HCT116 (cell line): ENCODE measurements at regions not wholly inside any gene's neighbourhood (a gene's known extent, or its start where the extent isn't known, plus 50 kb on each side); places are given as distances from the start of the nearest gene placed in this dataset.

Experiments used
- ATAC-seq: fragments of 200-7000 bp; cut with Tn5 transposase; 2 replicates; pipeline ENCODE4 v1.9.1; 2020; ENCODE audit warnings: mild to moderate bottlenecking, moderate library complexity
- BruUV-seq: library from RNA; stranded (reverse); fragments of 400-500 nt; replicated peaks from 2 replicates; lab custom pipeline; 2021; lab: Mats Ljungman, UMichigan
- CTCF ChIA-PET: fragments of 300-600 bp; sonication (Branson Sonifier 250); formaldehyde crosslinking; loops from one replicate; lab custom pipeline; 2021; ENCODE audit warnings: antibody characterized with exemption; lab: Charles Lee
- POLR2A ChIA-PET: fragments of 300-600, 350-600 bp; sonication (Branson Sonifier 250); formaldehyde crosslinking; loops from one replicate; lab custom pipeline; 2021; ENCODE audit warnings: antibody characterized with exemption; lab: Charles Lee
- RAD21 ChIA-PET, 2 experiments: fragments of 300-600 bp; sonication (Branson Sonifier 250); formaldehyde crosslinking; loops; one replicate each; lab custom pipeline; 2023; ENCODE audit warnings: low total read pairs in 2 of 2; ENCODE audit not compliant: uncharacterized antibody in 2 of 2, unreplicated experiment in 2 of 2, low non-redundant PET in 1 of 2; lab: Charles Lee
- DNase-seq: peaks from one replicate; pipeline ENCODE4 v3.0.0-alpha.2; 2010; ENCODE audit warnings: low read depth, low spot score
- H2AFZ ChIP-seq: fragments of 200-600 bp; shearing (Covaris generic), sonication (generic); 2 replicates; pipeline ENCODE4 v1.6.1; 2017; ENCODE audit warnings: low read depth, mixed run types, mixed read lengths, antibody characterized with exemption, low read length; ENCODE audit not compliant: poor library complexity, severe bottlenecking
- H3K27ac ChIP-seq: 2 replicates; pipeline ENCODE4 v1.5.1; 2012; ENCODE audit warnings: low read depth, low read length
- H3K27me3 ChIP-seq: fragments of 200-600 bp; sonication (generic); 2 replicates; pipeline ENCODE4 v1.6.1; 2016; ENCODE audit warnings: mixed run types, low read length, mixed read lengths; ENCODE audit not compliant: insufficient read depth
- H3K36me3 ChIP-seq, 2 experiments: fragments of 200-500 bp in 1 of 2; fragments of 200-600 bp in 1 of 2; sonication (Bioruptor generic) in 1 of 2; sonication (generic) in 1 of 2; 2 replicates each; pipeline versions ENCODE4 v1.5.1 to v1.6.1; 2014 to 2016; ENCODE audit warnings: low read length in 2 of 2, inconsistent platforms in 1 of 2, mixed read lengths in 1 of 2, mixed run types in 1 of 2; ENCODE audit not compliant: insufficient read depth in 2 of 2, control insufficient read depth in 1 of 2
- H3K4me1 ChIP-seq, 2 experiments: fragments of 200-600 bp in 1 of 2; sonication (generic) in 1 of 2; 2 replicates each; pipeline versions ENCODE4 v1.5.1 to v1.6.1; 2012 to 2017; ENCODE audit warnings: low read length in 2 of 2, inconsistent platforms in 1 of 2, mild to moderate bottlenecking in 1 of 2, mixed read lengths in 1 of 2, mixed run types in 1 of 2, moderate library complexity in 1 of 2; ENCODE audit not compliant: insufficient read depth in 2 of 2, control insufficient read depth in 1 of 2
- H3K4me2 ChIP-seq: fragments of 200-600 bp; sonication (generic); 2 replicates; pipeline ENCODE4 v1.6.1; 2017; ENCODE audit warnings: mixed run types, low read length, mixed read lengths
- H3K4me3 ChIP-seq, 2 experiments: fragments of 200-600 bp in 1 of 2; sonication (generic) in 1 of 2; replicated peaks in 1 of 2; 2 replicates each; pipeline ENCODE4 v1.5.1; 2011 to 2016; ENCODE audit warnings: low read length in 2 of 2, control low read depth in 1 of 2, low read depth in 1 of 2, mild to moderate bottlenecking in 1 of 2, mixed read lengths in 1 of 2, mixed run types in 1 of 2
- H3K79me2 ChIP-seq: fragments of 200-600 bp; sonication (generic); 2 replicates; pipeline ENCODE4 v1.6.1; 2017; ENCODE audit warnings: mild to moderate bottlenecking, mixed run types, low read length, moderate library complexity, mixed read lengths; ENCODE audit not compliant: insufficient read depth
- H3K9ac ChIP-seq: fragments of 200-600 bp; sonication (generic); 2 replicates; pipeline ENCODE4 v1.6.1; 2016; ENCODE audit warnings: low read length, mixed read lengths
- H3K9me2 ChIP-seq: fragments of 200-600 bp; sonication (generic), shearing (Covaris generic); 2 replicates; pipeline ENCODE4 v1.6.1; 2017; ENCODE audit warnings: mixed run types, mild to moderate bottlenecking, moderate library complexity; ENCODE audit not compliant: insufficient read depth
- H3K9me3 ChIP-seq, 2 experiments: fragments of 200-500 bp in 1 of 2; fragments of 200-600 bp in 1 of 2; sonication (Bioruptor generic) in 1 of 2; sonication (generic) in 1 of 2; 2 replicates each; pipeline ENCODE4 v1.6.1; 2014 to 2017; ENCODE audit warnings: low read length in 2 of 2, mixed read lengths in 2 of 2, inconsistent platforms in 1 of 2, low read depth in 1 of 2, mild to moderate bottlenecking in 1 of 2, mixed run types in 1 of 2, moderate library complexity in 1 of 2; ENCODE audit not compliant: control insufficient read depth in 1 of 2, insufficient read depth in 1 of 2
- H4K20me1 ChIP-seq: fragments of 200-600 bp; sonication (generic), shearing (Covaris generic); 2 replicates; pipeline ENCODE4 v1.6.1; 2017; ENCODE audit warnings: mixed run types, mild to moderate bottlenecking, moderate library complexity; ENCODE audit not compliant: insufficient read depth
- CBX3 ChIP-seq: IDR thresholded peaks from 2 replicates; pipeline ENCODE4 v1.6.1; 2012; ENCODE audit warnings: low read depth
- CTCF ChIP-seq, 3 experiments: fragments of 200-600 bp in 1 of 3; sonication (generic) in 1 of 3; IDR thresholded peaks in 2 of 3; conservative IDR thresholded peaks in 1 of 3; 2 replicates each; pipeline ENCODE4 v1.5.1; 2012 to 2017; ENCODE audit warnings: low read depth in 2 of 3, low read length in 2 of 3, antibody characterized with exemption in 1 of 3, borderline replicate concordance in 1 of 3, control low read depth in 1 of 3, mild to moderate bottlenecking in 1 of 3, mixed read lengths in 1 of 3, mixed run types in 1 of 3, moderate library complexity in 1 of 3; ENCODE audit not compliant: insufficient read depth in 1 of 3
- EGR1 ChIP-seq: IDR thresholded peaks from 2 replicates; pipeline ENCODE4 v1.6.1; 2012; ENCODE audit warnings: low read depth
- ELF1 ChIP-seq: IDR thresholded peaks from 2 replicates; pipeline ENCODE4 v1.6.1; 2012; ENCODE audit warnings: low read depth, borderline replicate concordance
- EZH2phosphoT487 ChIP-seq: fragments of 200-600 bp; IDR thresholded peaks from 2 replicates; pipeline ENCODE4 v1.6.1; 2018; ENCODE audit warnings: antibody characterized with exemption, borderline replicate concordance
- FOSL1 ChIP-seq: IDR thresholded peaks from 2 replicates; pipeline ENCODE4 v1.6.1; 2012; ENCODE audit warnings: low read depth
- POLR2A ChIP-seq: IDR thresholded peaks from 2 replicates; pipeline ENCODE4 v1.7.0; 2011; ENCODE audit warnings: borderline replicate concordance; ENCODE audit not compliant: insufficient read depth, insufficient read length; ENCODE audit errors: extremely low read depth
- RAD21 ChIP-seq: IDR thresholded peaks from 2 replicates; pipeline ENCODE4 v1.6.1; 2012; ENCODE audit warnings: low read depth, mild to moderate bottlenecking
- SP1 ChIP-seq: IDR thresholded peaks from 2 replicates; pipeline ENCODE4 v1.6.1; 2012; ENCODE audit warnings: low read depth
- TCF7L2 ChIP-seq: IDR thresholded peaks from 2 replicates; pipeline ENCODE4 v1.7.0; 2011; ENCODE audit warnings: borderline replicate concordance, inconsistent platforms; ENCODE audit not compliant: insufficient read depth, insufficient read length; ENCODE audit errors: extremely low read depth
- ZNF274 ChIP-seq: fragments of 200-500 bp; sonication (Bioruptor generic); IDR thresholded peaks from 2 replicates; pipeline ENCODE4 v1.6.1; 2014; ENCODE audit warnings: mild to moderate bottlenecking, low read depth, low read length, inconsistent platforms
- intact Hi-C: fragments of 100-400 bp; cut with micrococcal nuclease; formaldehyde crosslinking; loops from 2 replicates; pipeline ENCODE4 v1.10.0; 2022

GRCh38 chr2:39513641-39514094, 76.6 kb upstream of the MAP4K3 start:
- ChIA-PET RAD21 (no interaction called here), POLR2A (no interaction called here), CTCF (no interaction called here)
- no peaks in the 10 kb centered on the region for H3K9me3 ChIP-seq
- peak overlapping the region; percentile 37 for H3K4me2 ChIP-seq
- H3K4me3 ChIP-seq: no peak overlapping the region
- H3K79me2 ChIP-seq: no peaks in the 10 kb centered on the region
- no peaks in the 10 kb centered on the region for H3K36me3 ChIP-seq
- H3K27ac ChIP-seq: no peak overlapping the region
- intact Hi-C loops: loop anchor here (1.0 to 10.0 kb wide), 2 partner anchors 181 to 215 kb away; no protein-coding TSS in a partner anchor
- no peaks in the 10 kb centered on the region for H3K27me3 ChIP-seq
- H3K9ac ChIP-seq: no peak overlapping the region
- no TSS peak for BruUV-seq
- H2AFZ ChIP-seq: peak overlapping the region; percentile 62
- no peaks in the 10 kb centered on the region for H4K20me1 ChIP-seq
- DNase-seq: peak; percentile 32
- ATAC-seq: peak; percentile 95
- TF ChIP-seq TCF7L2: no peak
- peak; percentile 74 for TF ChIP-seq RAD21
- TF ChIP-seq POLR2A: no peak
- peak; percentile 67 to 71 (median 68); a peak in 5 of 6 replicates for TF ChIP-seq CTCF (IDR thresholded peaks at IDR 0.05 in 2 of 3, conservative IDR thresholded peaks at IDR 0.05 in 1 of 3; ENCODE audit: borderline replicate concordance in 1 of 3, insufficient read depth in 1 of 3, low read depth in 2 of 3, low read length in 2 of 3)
- TF ChIP-seq SP1: peak; percentile 26
- TF ChIP-seq CBX3: peak; percentile 71; the same call in 1 of the 2 replicates
- TF ChIP-seq FOSL1: 0 out of 2 replicates have a peak, but pooled peaks have one; percentile 32
- TF ChIP-seq ZNF274: no peak
- 0 out of 2 replicates have a peak, but pooled peaks have one; percentile 17 for TF ChIP-seq ELF1
- TF ChIP-seq EGR1: peak; percentile 38
- no peak for TF ChIP-seq EZH2phosphoT487
- H3K4me1 ChIP-seq: peaks cover 0 to 11% of the 10 kb centered on the region in 2 experiments; a peak in 2 of 4 replicates
- no peaks in the 10 kb centered on the region for H3K9me2 ChIP-seq
